ENCODE measurements at regions not wholly inside any gene's neighbourhood (a gene's known extent, or its start where the extent isn't known, plus 50 kb on each side); places are given as distances from the start of the nearest gene placed in this dataset.
"Not testable (repeated sequence)": the region's sequence is repeated elsewhere in the genome, so short reads cannot be mapped to it uniquely, and the experiment has no call there.

- not testable (repeated sequence) for DNase-seq
Measured at GRCh38 chr1:176396604-176397395, 66.2 kb upstream of the PAPPA2 start.

- no peak for DNase-seq
Measured at GRCh38 chr1:176391621-176392020, 71.4 kb upstream of the PAPPA2 start.

GRCh38 chr1:176384841-176385240 is 78.1 kb upstream of the PAPPA2 start:
- DNase-seq: no peak

- no peak for DNase-seq
Measured at GRCh38 chr1:176382163-176382562, 80.8 kb upstream of the PAPPA2 start.

- DNase-seq: no peak
Measured at GRCh38 chr1:176379626-176380339, 83.2 kb upstream of the PAPPA2 start.

- DNase-seq: peak; percentile 87
Measured at GRCh38 chr1:176374967-176375569, 87.9 kb upstream of the PAPPA2 start.

- DNase-seq: no peak
Measured at GRCh38 chr1:176364236-176364905, 98.6 kb upstream of the PAPPA2 start.

- DNase-seq: not testable (repeated sequence)
Measured at GRCh38 chr1:176349135-176349715, 113.8 kb upstream of the PAPPA2 start.

- DNase-seq: no peak
Measured at GRCh38 chr1:176341656-176342055, 121.3 kb upstream of the PAPPA2 start.

- no peak for DNase-seq
Measured at GRCh38 chr1:176338877-176339276, 124.1 kb upstream of the PAPPA2 start.

GRCh38 chr1:176330782-176331181 is 123.7 kb upstream of the COP1 start:
- peak; percentile 34 for DNase-seq

GRCh38 chr1:176325664-176326063 is 118.6 kb upstream of the COP1 start:
- no peak for DNase-seq

- DNase-seq: no peak
Measured at GRCh38 chr1:176323472-176323871, 116.4 kb upstream of the COP1 start.

GRCh38 chr1:176315519-176316220 is 108.6 kb upstream of the COP1 start:
- DNase-seq: no peak

GRCh38 chr1:176296602-176297001 is 89.5 kb upstream of the COP1 start:
- not testable (repeated sequence) for DNase-seq

GRCh38 chr1:176285996-176286395 is 78.9 kb upstream of the COP1 start:
- DNase-seq: no peak

- DNase-seq: no peak
Measured at GRCh38 chr1:176271572-176271971, 64.5 kb upstream of the COP1 start.

Measured in left kidney (tissue), 1 donor.